ENCODE measurements at regions not wholly inside any gene's neighbourhood (a gene's known extent, or its start where the extent isn't known, plus 50 kb on each side); places are given as distances from the start of the nearest gene placed in this dataset.

- DNase-seq (ENCODE audit: low spot score) = no peak
Measured at GRCh38 chr10:107442035-107442505, 277.6 kb upstream of the SORCS1 start.

- DNase-seq (ENCODE audit: low spot score) = no peak
Measured at GRCh38 chr10:107440741-107441140, 276.2 kb upstream of the SORCS1 start.

- DNase-seq (ENCODE audit: low spot score) = no peak
Measured at GRCh38 chr10:107437921-107438320, 273.4 kb upstream of the SORCS1 start.

GRCh38 chr10:107436568-107436967 lies 272.1 kb upstream of the SORCS1 start:
- no peak for DNase-seq (ENCODE audit: low spot score)

GRCh38 chr10:107434854-107435253 lies 270.3 kb upstream of the SORCS1 start:
- no peak for DNase-seq (ENCODE audit: low spot score)

GRCh38 chr10:107434201-107434600 lies 269.7 kb upstream of the SORCS1 start:
- no peak for DNase-seq (ENCODE audit: low spot score)

- DNase-seq (ENCODE audit: low spot score) = no peak
Measured at GRCh38 chr10:107433605-107434004, 269.1 kb upstream of the SORCS1 start.

- no peak for DNase-seq (ENCODE audit: low spot score)
Measured at GRCh38 chr10:107430446-107430845, 265.9 kb upstream of the SORCS1 start.

GRCh38 chr10:107427016-107427415 lies 262.5 kb upstream of the SORCS1 start:
- no peak for DNase-seq (ENCODE audit: low spot score)

- no peak for DNase-seq (ENCODE audit: low spot score)
Measured at GRCh38 chr10:107425931-107426553, 261.5 kb upstream of the SORCS1 start.

GRCh38 chr10:107424628-107425027 lies 260.1 kb upstream of the SORCS1 start:
- no peak for DNase-seq (ENCODE audit: low spot score)

GRCh38 chr10:107423903-107424302 lies 259.4 kb upstream of the SORCS1 start:
- no peak for DNase-seq (ENCODE audit: low spot score)

- no peak for DNase-seq (ENCODE audit: low spot score)
Measured at GRCh38 chr10:107422681-107423080, 258.2 kb upstream of the SORCS1 start.

GRCh38 chr10:107420196-107420595 lies 255.7 kb upstream of the SORCS1 start:
- DNase-seq (ENCODE audit: low spot score) = no peak

- DNase-seq (ENCODE audit: low spot score) = no peak
Measured at GRCh38 chr10:107418085-107418806, 253.7 kb upstream of the SORCS1 start.

- DNase-seq (ENCODE audit: low spot score) = no peak
Measured at GRCh38 chr10:107417446-107417845, 252.9 kb upstream of the SORCS1 start.

- DNase-seq (ENCODE audit: low spot score) = peak; percentile 32
Measured at GRCh38 chr10:107415446-107415845, 250.9 kb upstream of the SORCS1 start.

GRCh38 chr10:107413971-107414370 lies 249.5 kb upstream of the SORCS1 start:
- no peak for DNase-seq (ENCODE audit: low spot score)

GRCh38 chr10:107409522-107409921 lies 245.0 kb upstream of the SORCS1 start:
- peak; percentile 16 for DNase-seq (ENCODE audit: low spot score)

GRCh38 chr10:107398115-107398514 lies 233.6 kb upstream of the SORCS1 start:
- no peak for DNase-seq (ENCODE audit: low spot score)

- no peak for DNase-seq (ENCODE audit: low spot score)
Measured at GRCh38 chr10:107391901-107392300, 227.4 kb upstream of the SORCS1 start.

GRCh38 chr10:107390563-107390962 lies 226.1 kb upstream of the SORCS1 start:
- DNase-seq (ENCODE audit: low spot score) = no peak

GRCh38 chr10:107383357-107383756 lies 218.9 kb upstream of the SORCS1 start:
- no peak for DNase-seq (ENCODE audit: low spot score)

GRCh38 chr10:107379601-107380000 lies 215.1 kb upstream of the SORCS1 start:
- DNase-seq (ENCODE audit: low spot score) = no peak
